ENCODE measurements at regions not wholly inside any gene's neighbourhood (a gene's known extent, or its start where the extent isn't known, plus 50 kb on each side); places are given as distances from the start of the nearest gene placed in this dataset.

- no peaks in the 10 kb centered on the region for H3K36me3 ChIP-seq (ENCODE audit: insufficient read depth, low read length)
- no peak overlapping the region for H2AFZ ChIP-seq (ENCODE audit: low read depth, low read length)
- no peak overlapping the region for H3K4me3 ChIP-seq (ENCODE audit: low read length)
- peaks cover 2% of the 10 kb centered on the region for H3K27me3 ChIP-seq (ENCODE audit: insufficient read depth, low read length)
- H3K4me1 ChIP-seq (ENCODE audit: insufficient read depth, low read length) = peaks cover 2% of the 10 kb centered on the region
- H3K9me3 ChIP-seq (ENCODE audit: low read length) = no peaks in the 10 kb centered on the region
These were observed 79.7 kb upstream of the CDH6 start for GRCh38 chr5:31113666-31114350.

- H3K9me3 ChIP-seq (ENCODE audit: low read length) = no peaks in the 10 kb centered on the region
- H3K36me3 ChIP-seq (ENCODE audit: insufficient read depth, low read length) = no peaks in the 10 kb centered on the region
- H3K27me3 ChIP-seq (ENCODE audit: insufficient read depth, low read length) = no peaks in the 10 kb centered on the region
- H3K4me3 ChIP-seq (ENCODE audit: low read length) = no peak overlapping the region
- H3K4me1 ChIP-seq (ENCODE audit: insufficient read depth, low read length) = peaks cover 4% of the 10 kb centered on the region
- no peak overlapping the region for H2AFZ ChIP-seq (ENCODE audit: low read depth, low read length)
These were observed 80.4 kb upstream of the CDH6 start for GRCh38 chr5:31113101-31113500.

- H3K9me3 ChIP-seq (ENCODE audit: low read length) = no peaks in the 10 kb centered on the region
- peaks cover 18% of the 10 kb centered on the region for H3K4me1 ChIP-seq (ENCODE audit: insufficient read depth, low read length)
- no peak overlapping the region for H2AFZ ChIP-seq (ENCODE audit: low read depth, low read length)
- no peaks in the 10 kb centered on the region for H3K36me3 ChIP-seq (ENCODE audit: insufficient read depth, low read length)
- peaks cover 3% of the 10 kb centered on the region for H3K27me3 ChIP-seq (ENCODE audit: insufficient read depth, low read length)
- no peak overlapping the region for H3K4me3 ChIP-seq (ENCODE audit: low read length)
These were observed 86.4 kb upstream of the CDH6 start for GRCh38 chr5:31107091-31107518.

GRCh38 chr5:31106691-31107090, 86.8 kb upstream of the CDH6 start:
- no peaks in the 10 kb centered on the region for H3K9me3 ChIP-seq (ENCODE audit: low read length)
- H2AFZ ChIP-seq (ENCODE audit: low read depth, low read length) = no peak overlapping the region
- H3K36me3 ChIP-seq (ENCODE audit: insufficient read depth, low read length) = no peaks in the 10 kb centered on the region
- peaks cover 18% of the 10 kb centered on the region for H3K4me1 ChIP-seq (ENCODE audit: insufficient read depth, low read length)
- peaks cover 3% of the 10 kb centered on the region for H3K27me3 ChIP-seq (ENCODE audit: insufficient read depth, low read length)
- H3K4me3 ChIP-seq (ENCODE audit: low read length) = no peak overlapping the region

GRCh38 chr5:31106278-31106677, 87.2 kb upstream of the CDH6 start:
- peaks cover 3% of the 10 kb centered on the region for H3K27me3 ChIP-seq (ENCODE audit: insufficient read depth, low read length)

GRCh38 chr5:31104775-31105174, 88.7 kb upstream of the CDH6 start:
- Histone ChIP-seq H3K4me3 (ENCODE audit: low read length) (no peak overlapping the region), H3K36me3 (ENCODE audit: insufficient read depth, low read length) (no peaks in the 10 kb centered on the region), H3K4me1 (ENCODE audit: insufficient read depth, low read length) (peaks cover 18% of the 10 kb centered on the region), H3K9me3 (ENCODE audit: low read length) (no peaks in the 10 kb centered on the region), H3K27me3 (ENCODE audit: insufficient read depth, low read length) (peaks cover 3% of the 10 kb centered on the region), H2AFZ (ENCODE audit: low read depth, low read length) (no peak overlapping the region)

More at GRCh38 chr5:31106278-31106677, 87.2 kb upstream of the CDH6 start:
- H3K9me3 ChIP-seq (ENCODE audit: low read length) = no peaks in the 10 kb centered on the region
- H3K4me1 ChIP-seq (ENCODE audit: insufficient read depth, low read length) = peaks cover 18% of the 10 kb centered on the region
- no peak overlapping the region for H2AFZ ChIP-seq (ENCODE audit: low read depth, low read length)
- no peaks in the 10 kb centered on the region for H3K36me3 ChIP-seq (ENCODE audit: insufficient read depth, low read length)
- H3K4me3 ChIP-seq (ENCODE audit: low read length) = no peak overlapping the region

GRCh38 chr5:31100781-31101310, 92.6 kb upstream of the CDH6 start:
- Histone ChIP-seq H2AFZ (ENCODE audit: low read depth, low read length) (no peak overlapping the region), H3K36me3 (ENCODE audit: insufficient read depth, low read length) (no peaks in the 10 kb centered on the region), H3K4me3 (ENCODE audit: low read length) (no peak overlapping the region), H3K27me3 (ENCODE audit: insufficient read depth, low read length) (peaks cover 3% of the 10 kb centered on the region), H3K9me3 (ENCODE audit: low read length) (no peaks in the 10 kb centered on the region), H3K4me1 (ENCODE audit: insufficient read depth, low read length) (no peaks in the 10 kb centered on the region)

- Histone ChIP-seq H3K9me3 (ENCODE audit: low read length) (no peaks in the 10 kb centered on the region), H3K27me3 (ENCODE audit: insufficient read depth, low read length) (peaks cover 1% of the 10 kb centered on the region), H3K36me3 (ENCODE audit: insufficient read depth, low read length) (no peaks in the 10 kb centered on the region)
These were observed 93.4 kb upstream of the CDH6 start for GRCh38 chr5:31100047-31100575.

GRCh38 chr5:31098811-31099210, 94.7 kb upstream of the CDH6 start:
- no peak overlapping the region for H3K4me3 ChIP-seq (ENCODE audit: low read length)
- no peaks in the 10 kb centered on the region for H3K27me3 ChIP-seq (ENCODE audit: insufficient read depth, low read length)
- H2AFZ ChIP-seq (ENCODE audit: low read depth, low read length) = no peak overlapping the region
- no peaks in the 10 kb centered on the region for H3K4me1 ChIP-seq (ENCODE audit: insufficient read depth, low read length)
- H3K9me3 ChIP-seq (ENCODE audit: low read length) = no peaks in the 10 kb centered on the region
- no peaks in the 10 kb centered on the region for H3K36me3 ChIP-seq (ENCODE audit: insufficient read depth, low read length)

More at GRCh38 chr5:31100047-31100575, 93.4 kb upstream of the CDH6 start:
- Histone ChIP-seq H3K4me3 (ENCODE audit: low read length) (no peak overlapping the region), H2AFZ (ENCODE audit: low read depth, low read length) (no peak overlapping the region), H3K4me1 (ENCODE audit: insufficient read depth, low read length) (no peaks in the 10 kb centered on the region)

- Histone ChIP-seq H2AFZ (ENCODE audit: low read depth, low read length) (no peak overlapping the region), H3K27me3 (ENCODE audit: insufficient read depth, low read length) (no peaks in the 10 kb centered on the region), H3K9me3 (ENCODE audit: low read length) (no peaks in the 10 kb centered on the region), H3K4me3 (ENCODE audit: low read length) (no peak overlapping the region), H3K36me3 (ENCODE audit: insufficient read depth, low read length) (no peaks in the 10 kb centered on the region), H3K4me1 (ENCODE audit: insufficient read depth, low read length) (no peaks in the 10 kb centered on the region)
These were observed 95.6 kb upstream of the CDH6 start for GRCh38 chr5:31097851-31098250.

GRCh38 chr5:31096238-31096865, 97.1 kb upstream of the CDH6 start:
- H2AFZ ChIP-seq (ENCODE audit: low read depth, low read length) = no peak overlapping the region
- H3K9me3 ChIP-seq (ENCODE audit: low read length) = no peaks in the 10 kb centered on the region
- H3K4me3 ChIP-seq (ENCODE audit: low read length) = no peak overlapping the region
- H3K36me3 ChIP-seq (ENCODE audit: insufficient read depth, low read length) = no peaks in the 10 kb centered on the region
- no peaks in the 10 kb centered on the region for H3K27me3 ChIP-seq (ENCODE audit: insufficient read depth, low read length)
- no peaks in the 10 kb centered on the region for H3K4me1 ChIP-seq (ENCODE audit: insufficient read depth, low read length)

GRCh38 chr5:31095796-31096195, 97.7 kb upstream of the CDH6 start:
- no peak overlapping the region for H2AFZ ChIP-seq (ENCODE audit: low read depth, low read length)
- H3K27me3 ChIP-seq (ENCODE audit: insufficient read depth, low read length) = no peaks in the 10 kb centered on the region
- H3K9me3 ChIP-seq (ENCODE audit: low read length) = no peaks in the 10 kb centered on the region
- no peaks in the 10 kb centered on the region for H3K36me3 ChIP-seq (ENCODE audit: insufficient read depth, low read length)
- no peaks in the 10 kb centered on the region for H3K4me1 ChIP-seq (ENCODE audit: insufficient read depth, low read length)
- H3K4me3 ChIP-seq (ENCODE audit: low read length) = no peak overlapping the region

- no peaks in the 10 kb centered on the region for H3K9me3 ChIP-seq (ENCODE audit: low read length)
- H3K4me1 ChIP-seq (ENCODE audit: insufficient read depth, low read length) = no peaks in the 10 kb centered on the region
These were observed 102.0 kb upstream of the CDH6 start for GRCh38 chr5:31091501-31091900.

More at GRCh38 chr5:31091501-31091900, 102.0 kb upstream of the CDH6 start:
- no peak overlapping the region for H2AFZ ChIP-seq (ENCODE audit: low read depth, low read length)
- no peaks in the 10 kb centered on the region for H3K27me3 ChIP-seq (ENCODE audit: insufficient read depth, low read length)
- no peaks in the 10 kb centered on the region for H3K36me3 ChIP-seq (ENCODE audit: insufficient read depth, low read length)
- H3K4me3 ChIP-seq (ENCODE audit: low read length) = no peak overlapping the region

Measured in neuron (in vitro differentiated cells).